ENCODE measurements at regions not wholly inside any gene's neighbourhood (a gene's known extent, or its start where the extent isn't known, plus 50 kb on each side); places are given as distances from the start of the nearest gene placed in this dataset.

- no peaks in the 10 kb centered on the region for H3K36me3 Mint-ChIP-seq (ENCODE audit: insufficient read depth, unreplicated experiment)
- no peaks in the 10 kb centered on the region for H3K9me3 ChIP-seq
- H3K27ac Mint-ChIP-seq (ENCODE audit: unreplicated experiment), result no peak overlapping the region
- no TSS peak for BruUV-seq (replicated peaks)
- no peak overlapping the region for H3K4me3 Mint-ChIP-seq (ENCODE audit: unreplicated experiment)
- ChIA-PET CTCF (no interaction called here), POLR2A (no interaction called here)
- intact Hi-C loops (cut with micrococcal nuclease; ENCODE audit: unreplicated experiment), result no loop called here
- no peaks in the 10 kb centered on the region for H3K27me3 ChIP-seq (replicated peaks; ENCODE audit: control insufficient read depth, insufficient read depth, low read length)
- H3K9me3 Mint-ChIP-seq (ENCODE audit: unreplicated experiment), result no peaks in the 10 kb centered on the region
- no peaks in the 10 kb centered on the region for H3K4me1 Mint-ChIP-seq (ENCODE audit: low read depth, unreplicated experiment)
- peaks cover 4% of the 10 kb centered on the region for H3K27me3 Mint-ChIP-seq (ENCODE audit: insufficient read depth, unreplicated experiment)
- no peaks in the 10 kb centered on the region for H3K4me1 ChIP-seq
- no peaks in the 10 kb centered on the region for H3K36me3 ChIP-seq (ENCODE audit: control insufficient read depth, insufficient read depth, low read length)
- H3K4me3 ChIP-seq (ENCODE audit: low read depth, low read length), result no peak overlapping the region
- no peak for DNase-seq
- TF ChIP-seq CTCF (IDR thresholded peaks at IDR 0.05; ENCODE audit: insufficient read depth in 1 of 2, low read depth in 1 of 2, low read length in 1 of 2, severe bottlenecking in 1 of 2, unreplicated experiment in 1 of 2), result no peak
Measured at GRCh38 chr16:62846399-62847057, 810.3 kb upstream of the CDH8 start.

- H3K27me3 ChIP-seq (replicated peaks; ENCODE audit: control insufficient read depth, insufficient read depth, low read length), result no peaks in the 10 kb centered on the region
- intact Hi-C loops (cut with micrococcal nuclease; ENCODE audit: unreplicated experiment), result no loop called here
- no peaks in the 10 kb centered on the region for H3K9me3 ChIP-seq
- Mint-ChIP-seq H3K4me3 (ENCODE audit: unreplicated experiment) (no peak overlapping the region), H3K4me1 (ENCODE audit: low read depth, unreplicated experiment) (no peaks in the 10 kb centered on the region), H3K27ac (ENCODE audit: unreplicated experiment) (no peak overlapping the region), H3K9me3 (ENCODE audit: unreplicated experiment) (no peaks in the 10 kb centered on the region), H3K36me3 (ENCODE audit: insufficient read depth, unreplicated experiment) (no peaks in the 10 kb centered on the region), H3K27me3 (ENCODE audit: insufficient read depth, unreplicated experiment) (no peaks in the 10 kb centered on the region)
- DNase-seq, result no peak
- no peak overlapping the region for H3K4me3 ChIP-seq (ENCODE audit: low read depth, low read length)
- no peaks in the 10 kb centered on the region for H3K4me1 ChIP-seq
- BruUV-seq (replicated peaks), result no TSS peak
- no peaks in the 10 kb centered on the region for H3K36me3 ChIP-seq (ENCODE audit: control insufficient read depth, insufficient read depth, low read length)
- ChIA-PET POLR2A (no interaction called here), CTCF (no interaction called here)
- no peak for TF ChIP-seq CTCF (IDR thresholded peaks at IDR 0.05; ENCODE audit: insufficient read depth in 1 of 2, low read depth in 1 of 2, low read length in 1 of 2, severe bottlenecking in 1 of 2, unreplicated experiment in 1 of 2)
Measured at GRCh38 chr16:62832214-62832613, 796.0 kb upstream of the CDH8 start.

GRCh38 chr16:62831235-62831850 is 795.1 kb upstream of the CDH8 start:
- Mint-ChIP-seq H3K9me3 (ENCODE audit: unreplicated experiment) (no peaks in the 10 kb centered on the region), H3K4me3 (ENCODE audit: unreplicated experiment) (no peak overlapping the region), H3K27me3 (ENCODE audit: insufficient read depth, unreplicated experiment) (no peaks in the 10 kb centered on the region), H3K27ac (ENCODE audit: unreplicated experiment) (no peak overlapping the region), H3K36me3 (ENCODE audit: insufficient read depth, unreplicated experiment) (no peaks in the 10 kb centered on the region), H3K4me1 (ENCODE audit: low read depth, unreplicated experiment) (no peaks in the 10 kb centered on the region)
- BruUV-seq (replicated peaks), result no TSS peak
- no peaks in the 10 kb centered on the region for H3K27me3 ChIP-seq (replicated peaks; ENCODE audit: control insufficient read depth, insufficient read depth, low read length)
- POLR2A ChIA-PET, result no interaction called here
- no peaks in the 10 kb centered on the region for H3K36me3 ChIP-seq (ENCODE audit: control insufficient read depth, insufficient read depth, low read length)
- H3K9me3 ChIP-seq, result no peaks in the 10 kb centered on the region
- CTCF ChIA-PET, result no interaction called here
- intact Hi-C loops (cut with micrococcal nuclease; ENCODE audit: unreplicated experiment), result no loop called here
- DNase-seq, result no peak
- H3K4me3 ChIP-seq (ENCODE audit: low read depth, low read length), result no peak overlapping the region
- no peaks in the 10 kb centered on the region for H3K4me1 ChIP-seq
- TF ChIP-seq CTCF (IDR thresholded peaks at IDR 0.05; ENCODE audit: insufficient read depth in 1 of 2, low read depth in 1 of 2, low read length in 1 of 2, severe bottlenecking in 1 of 2, unreplicated experiment in 1 of 2), result no peak
